GM12878 (cell line): ENCODE measurements at regions not wholly inside any gene's neighbourhood (a gene's known extent, or its start where the extent isn't known, plus 50 kb on each side); places are given as distances from the start of the nearest gene placed in this dataset.

Source experiments
- ATAC-seq: fragments of 200-7000 bp; cut with Tn5 transposase; 3 replicates; pipeline ENCODE4 v1.9.1; 2020; ENCODE audit warnings: mild to moderate bottlenecking, moderate library complexity
- BruUV-seq: library from RNA; stranded (reverse); fragments of 400-500 nt; replicated peaks from 2 replicates; lab custom pipeline; 2021; lab: Mats Ljungman, UMichigan
- CTCF ChIA-PET: fragments of 300-600 bp; sonication (Branson Sonifier 250); formaldehyde crosslinking; extraction: SDS; loops from one replicate; lab custom pipeline; 2021; ENCODE audit warnings: inconsistent platforms; lab: Yijun Ruan, JAX
- POLR2A ChIA-PET: fragments of 350-600 bp; formaldehyde crosslinking; extraction: SDS; loops from one replicate; lab custom pipeline; 2021; ENCODE audit warnings: inconsistent platforms; lab: Charles Lee
- RAD21 ChIA-PET: fragments of 300-600 bp; sonication (Branson Sonifier 250); formaldehyde crosslinking; loops from one replicate; lab custom pipeline; 2023; ENCODE audit warnings: antibody characterized with exemption; ENCODE audit not compliant: unreplicated experiment; lab: Charles Lee
- SMC1A ChIA-PET: fragments of 300-600 bp; sonication (Branson Sonifier 250); formaldehyde crosslinking; loops from one replicate; lab custom pipeline; 2023; ENCODE audit not compliant: unreplicated experiment, uncharacterized antibody; lab: Charles Lee
- DNase-seq: peaks from one replicate; pipeline ENCODE4 v3.0.0-alpha.2; 2011; ENCODE audit warnings: low read depth, low spot score
- FAIRE-seq: peaks from 3 replicates; lab custom pipeline; 2011; peaks lifted over from hg19 to GRCh38; lab: Jason Lieb, UNC
- H2AFZ ChIP-seq: 2 replicates; pipeline ENCODE4 v1.6.0; 2011; ENCODE audit warnings: low read depth, low read length, control low read depth; ENCODE audit not compliant: control insufficient read depth
- H3K27ac ChIP-seq: 2 replicates; pipeline ENCODE4 v1.5.1; 2011; ENCODE audit warnings: control low read depth; ENCODE audit not compliant: control insufficient read depth, insufficient read depth
- H3K27me3 ChIP-seq, 2 experiments: replicated peaks in 1 of 2; 2 replicates each; pipeline versions ENCODE4 v1.6.0 to v1.6.1; 2011; ENCODE audit warnings: low read length in 1 of 2; ENCODE audit not compliant: control insufficient read depth in 2 of 2, insufficient read depth in 2 of 2
- H3K36me3 ChIP-seq, 2 experiments: 2 replicates each; pipeline ENCODE4 v1.5.1; 2011; ENCODE audit warnings: low read length in 1 of 2; ENCODE audit not compliant: control insufficient read depth in 2 of 2, insufficient read depth in 2 of 2
- H3K4me1 ChIP-seq: 2 replicates; pipeline ENCODE4 v1.6.1; 2011; ENCODE audit warnings: mild to moderate bottlenecking, low read length, moderate library complexity, mixed read lengths; ENCODE audit not compliant: control insufficient read depth, insufficient read depth
- H3K4me2 ChIP-seq: 2 replicates; pipeline ENCODE4 v1.6.0; 2011; ENCODE audit warnings: control low read depth; ENCODE audit not compliant: control insufficient read depth, insufficient read depth
- H3K4me3 ChIP-seq: fragments of 200-600 bp; sonication (generic); 2 replicates; pipeline ENCODE4 v1.5.1; 2016
- H3K79me2 ChIP-seq: 2 replicates; pipeline ENCODE4 v1.6.0; 2011; ENCODE audit warnings: low read length; ENCODE audit not compliant: control insufficient read depth, insufficient read depth
- H3K9ac ChIP-seq: 2 replicates; pipeline ENCODE4 v1.8.0; 2011; ENCODE audit warnings: low read length, control low read depth, mixed read lengths; ENCODE audit not compliant: control insufficient read depth, insufficient read depth
- H3K9me3 ChIP-seq: replicated peaks from 3 replicates; pipeline ENCODE4 v1.5.1; 2011; ENCODE audit warnings: mild to moderate bottlenecking, low read length; ENCODE audit not compliant: control insufficient read depth, insufficient read depth
- H4K20me1 ChIP-seq: 2 replicates; pipeline ENCODE4 v1.6.0; 2011; ENCODE audit not compliant: control insufficient read depth, insufficient read depth
- CREB1 ChIP-seq: IDR thresholded peaks from 2 replicates; pipeline ENCODE4 v1.6.1; 2012; ENCODE audit warnings: low read depth, mild to moderate bottlenecking, inconsistent platforms
- MEF2A ChIP-seq: IDR thresholded peaks from 2 replicates; pipeline ENCODE4 v1.6.1; 2011; ENCODE audit warnings: low read depth, mild to moderate bottlenecking, low read length, moderate library complexity; ENCODE audit not compliant: insufficient read depth
- MYB ChIP-seq: fragments of 150-350 bp; IDR thresholded peaks from 2 replicates; pipeline ENCODE4 v1.6.1; 2014; ENCODE audit warnings: mild to moderate bottlenecking, low read depth, low read length, borderline replicate concordance
- RUNX3 ChIP-seq: IDR thresholded peaks from 2 replicates; pipeline ENCODE4 v1.6.1; 2012; ENCODE audit warnings: low read length, inconsistent platforms
- SMAD1 ChIP-seq: fragments of 450-650 bp; IDR thresholded peaks from 2 replicates; pipeline ENCODE4 v1.6.1; 2018; ENCODE audit warnings: mild to moderate bottlenecking, low read depth; ENCODE audit not compliant: partially characterized antibody
- WGBS: methylation state at CpG from one replicate; pipeline ENCODE4 v1.1.6; 2016; ENCODE audit warnings: low lambda C conversion rate; ENCODE audit not compliant: insufficient replicate concordance, insufficient coverage; ENCODE audit errors: missing lambda C conversion rate; 5-methylcytosine and 5-hydroxymethylcytosine counted together
- in situ Hi-C: fragments of 300-500 bp; cut with MboI; formaldehyde crosslinking; loops from 9 replicates; pipeline ENCODE4 v1.14.3; 2018; ENCODE audit warnings: mixed read lengths
- intact Hi-C: fragments of 100-400 bp; cut with micrococcal nuclease; formaldehyde crosslinking; loops from one replicate; pipeline ENCODE4 v1.14.2; 2022; ENCODE audit not compliant: unreplicated experiment
- TF ChIP-seq, protein P1 (sequence below): fragments of 450-650 bp; formaldehyde crosslinking; IDR thresholded peaks from 2 replicates; pipeline ENCODE4 v1.4.0; 2022; ENCODE audit warnings: mild to moderate bottlenecking, moderate library complexity

DNA sequence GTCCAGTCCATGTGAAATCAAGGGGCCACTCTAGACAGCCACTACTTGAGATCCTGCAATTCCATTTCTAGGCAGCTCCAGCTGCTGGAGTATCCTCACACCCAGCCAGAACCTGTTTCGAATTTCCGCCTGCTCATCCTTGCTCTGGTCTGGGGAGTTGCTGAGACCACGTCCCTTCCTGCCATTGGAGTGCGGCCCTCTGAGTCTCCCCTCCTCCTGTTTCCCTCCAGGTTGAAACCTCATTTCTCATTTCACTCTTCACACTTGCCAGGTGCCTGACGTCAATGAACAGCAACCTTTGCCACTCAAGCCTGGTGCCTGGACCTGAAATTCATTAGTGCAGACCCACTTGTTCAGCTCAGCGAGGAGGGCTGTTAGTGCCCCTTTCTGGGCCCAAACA, 307.5 kb upstream of the SHH start:
- Histone ChIP-seq H3K27me3 (no peaks in the 10 kb centered on the region; a peak in 2 of 4 replicates), H3K27ac (no peak overlapping the region)

DNA sequence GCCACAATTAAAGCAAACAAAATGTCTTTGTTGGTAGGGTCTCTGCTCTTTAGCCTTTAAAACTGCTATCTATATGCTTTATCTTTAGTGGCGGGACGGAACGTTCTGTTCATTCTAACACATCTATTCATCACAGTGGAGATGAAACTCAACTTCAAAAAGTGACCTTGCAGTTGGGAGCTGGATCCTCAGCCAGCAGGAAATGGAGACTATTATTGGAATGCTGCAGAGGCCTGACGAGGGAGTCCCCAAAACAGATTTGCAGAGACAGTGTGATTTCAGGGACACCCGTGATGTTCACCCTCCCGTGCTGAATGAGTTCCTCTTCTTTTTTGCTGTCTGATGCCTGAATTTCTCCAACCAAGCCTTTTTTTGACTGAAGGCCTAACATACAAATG, 306.0 kb upstream of the SHH start:
- 36% methylated on average over 6 of the region's 6 CpGs for WGBS
- TF ChIP-seq, protein P1, sequence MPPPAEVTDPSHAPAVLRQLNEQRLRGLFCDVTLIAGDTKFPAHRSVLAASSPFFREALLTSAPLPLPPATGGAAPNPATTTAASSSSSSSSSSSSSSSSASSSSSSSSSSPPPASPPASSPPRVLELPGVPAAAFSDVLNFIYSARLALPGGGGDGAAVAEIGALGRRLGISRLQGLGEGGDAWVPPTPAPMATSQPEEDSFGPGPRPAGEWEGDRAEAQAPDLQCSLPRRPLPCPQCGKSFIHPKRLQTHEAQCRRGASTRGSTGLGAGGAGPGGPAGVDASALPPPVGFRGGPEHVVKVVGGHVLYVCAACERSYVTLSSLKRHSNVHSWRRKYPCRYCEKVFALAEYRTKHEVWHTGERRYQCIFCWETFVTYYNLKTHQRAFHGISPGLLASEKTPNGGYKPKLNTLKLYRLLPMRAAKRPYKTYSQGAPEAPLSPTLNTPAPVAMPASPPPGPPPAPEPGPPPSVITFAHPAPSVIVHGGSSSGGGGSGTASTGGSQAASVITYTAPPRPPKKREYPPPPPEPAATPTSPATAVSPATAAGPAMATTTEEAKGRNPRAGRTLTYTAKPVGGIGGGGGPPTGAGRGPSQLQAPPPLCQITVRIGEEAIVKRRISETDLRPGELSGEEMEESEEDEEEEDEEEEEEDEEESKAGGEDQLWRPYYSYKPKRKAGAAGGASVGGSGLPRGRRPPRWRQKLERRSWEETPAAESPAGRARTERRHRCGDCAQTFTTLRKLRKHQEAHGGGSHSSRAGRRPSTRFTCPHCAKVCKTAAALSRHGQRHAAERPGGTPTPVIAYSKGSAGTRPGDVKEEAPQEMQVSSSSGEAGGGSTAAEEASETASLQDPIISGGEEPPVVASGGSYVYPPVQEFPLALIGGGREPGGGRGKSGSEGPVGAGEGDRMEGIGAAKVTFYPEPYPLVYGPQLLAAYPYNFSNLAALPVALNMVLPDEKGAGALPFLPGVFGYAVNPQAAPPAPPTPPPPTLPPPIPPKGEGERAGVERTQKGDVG = no peak
- TF ChIP-seq MEF2A (no peak), RUNX3 (no peak), SMAD1 (no peak), CREB1 (no peak)
- no peaks in the 10 kb centered on the region for H4K20me1 ChIP-seq
- in situ Hi-C loops (no loop called here), intact Hi-C loops (no loop called here)
- no peaks in the 10 kb centered on the region for H3K79me2 ChIP-seq
- H2AFZ ChIP-seq = no peak overlapping the region
- H3K27me3 ChIP-seq = no peaks in the 10 kb centered on the region; a peak in 2 of 4 replicates
- no peaks in the 10 kb centered on the region for H3K9me3 ChIP-seq
- no peak overlapping the region for H3K4me2 ChIP-seq
- no peaks in the 10 kb centered on the region for H3K36me3 ChIP-seq
- no peak overlapping the region for H3K27ac ChIP-seq
- H3K9ac ChIP-seq = no peak overlapping the region
- no peak for ATAC-seq
- ChIA-PET POLR2A (interaction anchor here (0.6 kb wide), 1 partner anchor 1015 kb away, joined by 3 read pairs; no protein-coding TSS in a partner anchor), RAD21 (no interaction called here), SMC1A (interaction anchor here (0.8 kb wide), 1 partner anchor 13 kb away, joined by 3 read pairs; no protein-coding TSS in a partner anchor), CTCF (no interaction called here)
- FAIRE-seq = no peak
- H3K4me1 ChIP-seq = no peaks in the 10 kb centered on the region
- no TSS peak for BruUV-seq
- no peak for DNase-seq
- no peak overlapping the region for H3K4me3 ChIP-seq

More for the DNA sequence above, 307.5 kb upstream of the SHH start:
- in situ Hi-C loops (no loop called here), intact Hi-C loops (no loop called here)
- no peak for DNase-seq
- no peak for FAIRE-seq
- ATAC-seq = no peak
- Histone ChIP-seq H3K4me1 (no peaks in the 10 kb centered on the region), H3K79me2 (no peaks in the 10 kb centered on the region), H3K9me3 (no peaks in the 10 kb centered on the region), H3K9ac (no peak overlapping the region), H3K4me2 (no peak overlapping the region), H3K4me3 (no peak overlapping the region), H3K36me3 (no peaks in the 10 kb centered on the region), H2AFZ (no peak overlapping the region), H4K20me1 (no peaks in the 10 kb centered on the region)
- RAD21 ChIA-PET = no interaction called here
- no peak for TF ChIP-seq MYB
- CTCF ChIA-PET = no interaction called here
- WGBS = 32% methylated on average over 6 of the region's 6 CpGs
- SMC1A ChIA-PET = no interaction called here
- POLR2A ChIA-PET = no interaction called here
- BruUV-seq = no TSS peak
